ENCODE measurements at regions not wholly inside any gene's neighbourhood (a gene's known extent, or its start where the extent isn't known, plus 50 kb on each side); places are given as distances from the start of the nearest gene placed in this dataset.

DNA sequence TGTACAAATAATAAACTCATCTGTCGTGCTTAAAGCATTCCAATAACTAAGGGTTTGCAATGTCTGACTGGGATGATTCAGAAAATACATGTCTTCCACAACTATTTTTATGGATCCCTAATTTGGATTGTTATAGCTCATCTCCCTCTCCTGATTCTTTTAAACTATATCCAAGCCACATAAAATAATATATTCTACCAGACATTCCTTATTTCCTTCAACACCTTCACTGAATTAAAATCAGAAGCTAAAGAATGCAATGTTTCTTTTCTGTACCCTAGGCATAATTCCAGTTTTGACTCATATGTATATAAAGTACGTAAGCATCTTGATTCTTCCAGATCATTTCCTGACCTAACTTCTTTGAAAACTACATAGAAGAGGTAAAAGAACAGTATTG lies 420.4 kb downstream of the EFNB2 start:
- H3K9me3 ChIP-seq (ENCODE audit: control insufficient read depth, insufficient read depth, low read length): no peaks in the 10 kb centered on the region
- H3K36me3 ChIP-seq (ENCODE audit: insufficient read depth, low read length): no peaks in the 10 kb centered on the region
- H3K9ac ChIP-seq (ENCODE audit: low read depth, low read length): no peak overlapping the region
- H3K4me1 ChIP-seq (ENCODE audit: insufficient read depth, low read length): peaks cover 17% of the 10 kb centered on the region

DNA sequence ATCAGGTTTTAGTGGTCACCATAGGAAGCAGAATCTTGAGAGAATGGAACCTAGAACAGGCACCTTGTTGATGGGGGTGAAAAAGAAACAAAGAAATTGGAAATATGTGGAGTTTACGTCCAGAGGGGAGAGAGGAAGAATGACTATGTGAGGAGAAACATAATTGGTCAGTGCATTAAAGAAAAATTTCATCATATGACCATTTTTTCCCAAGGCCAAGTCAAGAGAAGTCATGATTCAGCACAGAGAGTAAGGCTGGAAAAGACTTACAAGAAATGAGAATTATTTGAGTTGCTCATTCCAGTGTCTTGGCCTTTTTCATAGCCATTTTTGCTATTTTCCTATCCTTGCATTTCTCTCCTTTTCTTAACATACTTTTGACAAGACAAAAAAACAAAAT lies 421.7 kb downstream of the EFNB2 start:
- peaks cover 12% of the 10 kb centered on the region for H3K4me1 ChIP-seq (ENCODE audit: insufficient read depth, low read length)
- H3K36me3 ChIP-seq (ENCODE audit: insufficient read depth, low read length): no peaks in the 10 kb centered on the region
- no peaks in the 10 kb centered on the region for H3K9me3 ChIP-seq (ENCODE audit: control insufficient read depth, insufficient read depth, low read length)
- H3K9ac ChIP-seq (ENCODE audit: low read depth, low read length): no peak overlapping the region

DNA sequence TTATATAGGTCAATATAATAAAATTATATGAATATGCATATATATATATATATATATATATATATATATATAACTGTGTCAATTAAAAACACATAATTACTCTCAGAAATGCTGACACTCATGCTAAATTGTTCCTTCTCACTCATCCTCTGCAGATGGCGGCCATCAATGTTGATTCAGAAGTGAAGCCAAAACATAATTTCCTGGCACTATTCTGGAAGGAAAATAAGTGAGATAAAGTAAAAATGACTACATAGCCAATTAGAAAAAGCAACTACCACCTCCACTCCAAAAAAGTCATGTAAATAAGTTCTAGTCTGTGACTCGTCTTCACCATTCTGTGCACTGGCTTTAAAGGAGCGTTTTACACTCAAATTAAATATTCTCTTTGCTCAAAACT lies 423.3 kb downstream of the EFNB2 start:
- Histone ChIP-seq H3K9ac (ENCODE audit: low read depth, low read length) (no peak overlapping the region), H3K36me3 (ENCODE audit: insufficient read depth, low read length) (no peaks in the 10 kb centered on the region), H3K4me1 (ENCODE audit: insufficient read depth, low read length) (0 out of 2 replicates have a peak, but pooled peaks cover 2% of the 10 kb centered on the region), H3K9me3 (ENCODE audit: control insufficient read depth, insufficient read depth, low read length) (no peaks in the 10 kb centered on the region)

DNA sequence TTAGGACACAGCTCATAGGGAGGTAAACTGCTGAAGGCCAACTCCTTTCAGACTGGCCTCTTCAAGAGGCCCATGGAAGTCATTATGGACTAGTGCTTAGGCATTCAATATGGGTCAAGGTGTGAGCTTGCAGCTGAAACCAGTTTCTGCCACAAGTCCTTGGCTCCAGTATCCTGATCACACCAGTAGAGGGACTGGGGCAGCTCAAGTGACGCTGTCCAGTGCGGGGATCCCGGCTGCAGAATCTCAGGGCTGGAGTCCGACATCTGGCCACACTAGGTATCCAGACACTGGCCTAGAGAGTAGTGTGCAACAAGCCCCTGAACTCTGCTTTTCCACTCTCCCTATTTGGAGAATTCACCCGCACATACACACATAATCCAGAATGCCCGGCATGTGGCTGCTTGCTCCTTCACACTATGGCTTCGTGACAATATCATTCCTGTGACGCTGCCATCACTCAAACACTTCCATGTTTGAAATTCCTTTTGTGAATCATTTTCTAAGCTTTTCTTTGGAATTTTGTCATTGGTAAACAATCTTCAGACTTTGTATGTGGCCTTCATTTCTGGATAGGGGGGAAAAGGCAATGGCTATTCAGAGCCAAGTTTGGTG lies 425.1 kb downstream of the EFNB2 start:
- Histone ChIP-seq H3K4me1 (ENCODE audit: insufficient read depth, low read length) (no peaks in the 10 kb centered on the region), H3K36me3 (ENCODE audit: insufficient read depth, low read length) (no peaks in the 10 kb centered on the region), H3K9ac (ENCODE audit: low read depth, low read length) (no peak overlapping the region), H3K9me3 (ENCODE audit: control insufficient read depth, insufficient read depth, low read length) (no peaks in the 10 kb centered on the region)

- no peaks in the 10 kb centered on the region for H3K9me3 ChIP-seq (ENCODE audit: control insufficient read depth, insufficient read depth, low read length)
Measured at GRCh38 chr13:106109391-106109791, 426.1 kb downstream of the EFNB2 start.

DNA sequence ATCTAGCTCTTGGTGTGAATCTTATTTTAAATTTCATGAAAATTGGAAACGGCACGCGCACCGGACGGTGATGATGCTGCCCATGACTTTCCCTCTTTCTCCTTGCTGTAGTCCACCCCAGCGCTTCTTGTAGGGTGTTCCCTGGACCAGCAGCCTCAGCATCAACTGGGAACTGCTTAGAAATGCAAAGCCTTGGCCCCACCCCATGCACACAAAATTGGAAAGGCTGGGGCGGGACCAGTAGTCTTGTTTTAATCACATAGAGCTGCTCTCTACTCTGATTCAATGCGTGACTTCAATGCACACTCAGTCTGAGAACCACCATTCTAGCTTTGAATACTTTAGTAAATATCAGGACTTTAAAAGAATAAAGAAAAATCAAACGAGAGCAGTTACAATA lies 427.1 kb downstream of the EFNB2 start:
- peaks cover 10% of the 10 kb centered on the region; the same call in 1 of the 2 replicates for H3K4me1 ChIP-seq (ENCODE audit: insufficient read depth, low read length)
- no peaks in the 10 kb centered on the region for H3K9me3 ChIP-seq (ENCODE audit: control insufficient read depth, insufficient read depth, low read length)
- no peak overlapping the region for H3K9ac ChIP-seq (ENCODE audit: low read depth, low read length)

More at GRCh38 chr13:106109391-106109791, 426.1 kb downstream of the EFNB2 start:
- Histone ChIP-seq H3K9ac (ENCODE audit: low read depth, low read length) (no peak overlapping the region), H3K36me3 (ENCODE audit: insufficient read depth, low read length) (no peaks in the 10 kb centered on the region), H3K4me1 (ENCODE audit: insufficient read depth, low read length) (peaks cover 3% of the 10 kb centered on the region; the same call in 1 of the 2 replicates)

GRCh38 chr13:106107061-106107460 lies 428.4 kb downstream of the EFNB2 start:
- peaks cover 10% of the 10 kb centered on the region; the same call in 1 of the 2 replicates for H3K4me1 ChIP-seq (ENCODE audit: insufficient read depth, low read length)
- H3K9ac ChIP-seq (ENCODE audit: low read depth, low read length): no peak overlapping the region
- no peaks in the 10 kb centered on the region for H3K36me3 ChIP-seq (ENCODE audit: insufficient read depth, low read length)
- H3K9me3 ChIP-seq (ENCODE audit: control insufficient read depth, insufficient read depth, low read length): no peaks in the 10 kb centered on the region

More for the DNA sequence above, 427.1 kb downstream of the EFNB2 start:
- H3K36me3 ChIP-seq (ENCODE audit: insufficient read depth, low read length): no peaks in the 10 kb centered on the region

DNA sequence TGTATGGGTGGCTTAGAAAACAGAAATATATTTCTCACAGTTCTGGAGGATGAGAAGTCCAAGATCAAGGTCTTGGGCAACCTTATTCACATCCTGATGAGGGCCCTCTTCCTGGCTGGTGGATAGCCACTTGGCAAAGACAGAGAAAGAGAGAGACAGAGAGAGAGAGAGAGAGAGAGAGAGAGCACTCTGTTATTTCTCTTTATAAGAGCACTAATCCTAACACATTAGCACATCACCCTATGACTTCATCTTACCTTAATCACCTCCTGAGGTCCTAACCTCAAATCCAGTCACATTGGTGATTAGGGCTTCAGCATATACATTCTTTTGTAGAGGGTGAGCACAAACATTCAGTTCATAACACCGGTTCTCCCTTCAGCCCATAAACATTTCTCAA lies 430.3 kb downstream of the EFNB2 start:
- no peaks in the 10 kb centered on the region for H3K9me3 ChIP-seq (ENCODE audit: control insufficient read depth, insufficient read depth, low read length)
- H3K4me1 ChIP-seq (ENCODE audit: insufficient read depth, low read length): peaks cover 24% of the 10 kb centered on the region
- no peaks in the 10 kb centered on the region for H3K36me3 ChIP-seq (ENCODE audit: insufficient read depth, low read length)
- H3K9ac ChIP-seq (ENCODE audit: low read depth, low read length): no peak overlapping the region

DNA sequence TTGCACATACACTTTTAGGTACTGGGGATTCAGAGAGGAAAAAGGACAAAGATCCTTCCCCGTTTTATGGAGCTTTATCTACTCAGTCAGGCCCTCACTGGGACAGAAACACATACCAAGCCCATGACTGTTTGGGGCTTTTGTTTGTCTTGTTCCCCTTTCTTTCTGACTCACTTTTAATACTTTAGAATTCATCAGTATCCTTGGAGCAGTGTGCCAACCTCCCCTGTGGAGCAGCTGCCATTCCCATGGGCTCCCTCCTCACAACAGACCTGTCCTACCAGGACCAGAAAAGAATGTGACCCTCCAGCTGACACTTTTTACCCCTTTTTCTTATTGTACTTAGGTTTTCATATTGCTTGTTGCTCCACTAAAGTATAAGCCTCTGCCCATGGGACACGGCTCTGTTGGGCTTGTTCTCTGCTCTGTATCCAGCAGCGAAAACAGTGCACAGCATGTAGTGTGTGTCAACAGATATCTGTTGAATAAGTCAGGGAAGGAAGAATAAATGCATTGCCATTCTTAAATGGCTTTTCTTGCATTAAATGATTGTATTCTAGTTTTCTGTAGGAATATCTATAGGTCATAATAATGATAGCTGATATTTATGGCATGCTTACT lies 431.1 kb downstream of the EFNB2 start:
- H3K9me3 ChIP-seq (ENCODE audit: control insufficient read depth, insufficient read depth, low read length): no peaks in the 10 kb centered on the region
- no peaks in the 10 kb centered on the region for H3K36me3 ChIP-seq (ENCODE audit: insufficient read depth, low read length)
- H3K9ac ChIP-seq (ENCODE audit: low read depth, low read length): no peak overlapping the region
- peaks cover 32% of the 10 kb centered on the region for H3K4me1 ChIP-seq (ENCODE audit: insufficient read depth, low read length)

DNA sequence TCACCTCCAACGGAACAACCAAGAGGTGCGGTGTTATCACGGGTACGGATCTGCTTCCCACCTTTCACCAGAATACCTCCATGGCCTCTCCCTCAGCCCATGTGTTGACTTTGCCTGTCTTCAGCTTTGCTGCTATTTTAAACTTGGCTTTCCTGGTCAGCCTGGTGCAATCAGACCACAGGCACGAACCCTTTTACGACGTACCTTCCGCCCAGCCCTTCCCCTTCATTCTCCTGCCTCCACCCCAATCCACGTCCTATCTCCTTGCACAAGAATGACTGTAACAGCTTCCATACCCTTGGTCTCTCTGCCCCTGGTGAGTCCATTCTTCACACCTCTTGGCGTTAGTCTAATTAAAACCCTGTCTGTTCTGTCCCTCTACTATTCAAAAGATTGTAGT lies 431.7 kb downstream of the EFNB2 start:
- Histone ChIP-seq H3K36me3 (ENCODE audit: insufficient read depth, low read length) (no peaks in the 10 kb centered on the region), H3K4me1 (ENCODE audit: insufficient read depth, low read length) (peaks cover 38% of the 10 kb centered on the region), H3K9ac (ENCODE audit: low read depth, low read length) (no peak overlapping the region), H3K9me3 (ENCODE audit: control insufficient read depth, insufficient read depth, low read length) (no peaks in the 10 kb centered on the region)

GRCh38 chr13:106102786-106103185 lies 432.7 kb downstream of the EFNB2 start:
- Histone ChIP-seq H3K4me1 (ENCODE audit: insufficient read depth, low read length) (peaks cover 47% of the 10 kb centered on the region), H3K9ac (ENCODE audit: low read depth, low read length) (no peak overlapping the region), H3K36me3 (ENCODE audit: insufficient read depth, low read length) (no peaks in the 10 kb centered on the region), H3K9me3 (ENCODE audit: control insufficient read depth, insufficient read depth, low read length) (no peaks in the 10 kb centered on the region)

- no peaks in the 10 kb centered on the region for H3K9me3 ChIP-seq (ENCODE audit: control insufficient read depth, insufficient read depth, low read length)
- H3K9ac ChIP-seq (ENCODE audit: low read depth, low read length): 0 out of 2 replicates have a peak overlapping the region, but pooled peaks have one; percentile 7
- no peaks in the 10 kb centered on the region for H3K36me3 ChIP-seq (ENCODE audit: insufficient read depth, low read length)
- peaks cover 47% of the 10 kb centered on the region for H3K4me1 ChIP-seq (ENCODE audit: insufficient read depth, low read length)
Measured at GRCh38 chr13:106101201-106101600, 434.3 kb downstream of the EFNB2 start.

DNA sequence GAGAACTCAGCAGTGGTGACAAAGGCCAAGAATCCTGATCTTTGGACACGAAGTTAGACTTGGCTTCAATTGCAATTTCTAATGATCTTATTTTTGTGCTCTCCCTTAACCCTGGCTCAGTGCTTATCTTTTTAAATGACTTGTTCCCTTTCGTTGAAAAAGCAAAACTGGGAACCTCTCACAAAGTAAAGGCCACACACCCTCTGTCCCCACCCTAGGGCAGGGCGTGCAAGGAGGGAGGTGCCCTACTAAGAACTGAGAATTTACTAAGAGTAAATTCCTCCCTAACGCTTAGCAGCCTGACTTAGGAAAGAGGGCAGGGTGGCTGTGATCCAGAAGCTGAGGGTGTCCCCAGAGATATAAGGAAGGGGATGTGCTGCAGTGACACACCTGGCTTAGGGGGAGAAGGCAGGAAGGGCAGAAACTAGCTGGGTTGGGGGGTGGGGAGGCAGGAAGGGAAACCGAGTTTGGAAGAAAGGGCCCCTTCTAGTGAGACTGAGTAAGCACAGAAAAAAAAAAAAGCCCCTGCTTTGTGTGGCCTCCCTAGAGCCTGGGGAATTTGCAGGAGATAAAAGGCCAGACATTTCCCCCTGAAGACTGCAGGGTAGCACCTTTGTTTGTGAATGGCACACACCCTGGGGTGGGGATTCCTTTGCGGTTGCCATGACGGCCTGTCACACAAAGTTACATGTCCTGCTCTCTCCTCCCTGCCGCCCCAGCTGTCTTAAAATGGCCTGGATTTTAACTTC lies 435.1 kb downstream of the EFNB2 start:
- no peaks in the 10 kb centered on the region for H3K9me3 ChIP-seq (ENCODE audit: control insufficient read depth, insufficient read depth, low read length)
- H3K4me1 ChIP-seq (ENCODE audit: insufficient read depth, low read length): peaks cover 47% of the 10 kb centered on the region
- H3K36me3 ChIP-seq (ENCODE audit: insufficient read depth, low read length): no peaks in the 10 kb centered on the region
- H3K9ac ChIP-seq (ENCODE audit: low read depth, low read length): peak overlapping the region; percentile 7; the same call in 1 of the 2 replicates

DNA sequence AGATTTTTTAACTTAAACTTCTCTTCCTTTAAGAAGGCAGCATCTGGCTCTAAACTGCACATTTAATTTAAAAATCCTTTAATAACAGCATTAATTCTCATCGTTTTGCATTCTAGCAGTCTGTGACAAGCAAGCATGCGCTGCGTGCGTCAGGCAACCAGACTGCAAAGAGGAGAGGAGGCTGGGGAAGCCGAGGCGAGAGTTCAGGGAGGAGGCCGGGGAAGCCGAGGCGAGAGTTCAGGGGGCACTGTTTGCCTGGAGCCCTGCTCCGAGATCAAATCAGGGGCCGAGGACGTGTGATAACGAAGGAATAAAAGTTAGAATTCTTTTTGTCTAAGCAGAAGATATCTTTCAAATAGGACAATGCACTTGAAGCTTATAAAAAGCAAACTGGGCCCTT lies 435.7 kb downstream of the EFNB2 start:
- H3K9me3 ChIP-seq (ENCODE audit: control insufficient read depth, insufficient read depth, low read length): no peaks in the 10 kb centered on the region
- peaks cover 47% of the 10 kb centered on the region for H3K4me1 ChIP-seq (ENCODE audit: insufficient read depth, low read length)
- peak overlapping the region; percentile 7; the same call in 1 of the 2 replicates for H3K9ac ChIP-seq (ENCODE audit: low read depth, low read length)
- no peaks in the 10 kb centered on the region for H3K36me3 ChIP-seq (ENCODE audit: insufficient read depth, low read length)

- H3K9ac ChIP-seq (ENCODE audit: low read depth, low read length): no peak overlapping the region
- no peaks in the 10 kb centered on the region for H3K36me3 ChIP-seq (ENCODE audit: insufficient read depth, low read length)
- H3K9me3 ChIP-seq (ENCODE audit: control insufficient read depth, insufficient read depth, low read length): no peaks in the 10 kb centered on the region
- peaks cover 38% of the 10 kb centered on the region for H3K4me1 ChIP-seq (ENCODE audit: insufficient read depth, low read length)
Measured at GRCh38 chr13:106098778-106099177, 436.7 kb downstream of the EFNB2 start.
